Lower lobe of right lung (tissue), 2 donors: ENCODE measurements at regions not wholly inside any gene's neighbourhood (a gene's known extent, or its start where the extent isn't known, plus 50 kb on each side); places are given as distances from the start of the nearest gene placed in this dataset.

Experiments used
- ATAC-seq, 2 donors: fragments of 200-7000 bp; cut with Tn5 transposase; one replicate each; pipeline ENCODE4 v1.9.1; 2020 to 2022; ENCODE audit warnings: mild to moderate bottlenecking in 2 of 2, moderate library complexity in 2 of 2
- DNase-seq: peaks from one replicate; pipeline ENCODE4 v3.0.0-alpha.2; 2020
- H3K27ac ChIP-seq: fragments of 200-600 bp; one replicate; pipeline ENCODE4 v1.8.0; 2022
- H3K27me3 ChIP-seq: fragments of 200-600 bp; one replicate; pipeline ENCODE4 v1.8.0; 2022; ENCODE audit warnings: low read depth
- H3K36me3 ChIP-seq: fragments of 200-600 bp; one replicate; pipeline ENCODE4 v1.8.0; 2022; ENCODE audit warnings: mild to moderate bottlenecking
- H3K4me1 ChIP-seq: fragments of 200-600 bp; one replicate; pipeline ENCODE4 v1.8.0; 2022
- H3K4me3 ChIP-seq: fragments of 200-600 bp; one replicate; pipeline ENCODE4 v1.8.0; 2022; ENCODE audit warnings: mild to moderate bottlenecking
- H3K9me3 ChIP-seq: fragments of 200-600 bp; one replicate; pipeline ENCODE4 v1.8.0; 2022
- intact Hi-C: fragments of 100-400 bp; cut with DNase I; formaldehyde crosslinking; loops from one replicate; pipeline ENCODE4 v1.11.0; 2022
- TF ChIP-seq, protein P1 (sequence below): fragments of 200-600 bp; IDR thresholded peaks from one replicate; pipeline ENCODE4 v1.8.0; 2022; ENCODE audit warnings: antibody characterized with exemption, mild to moderate bottlenecking
- donor health status: DM: no; HTN: yes; CAD: no; lungs with severe emphysema.

DNA sequence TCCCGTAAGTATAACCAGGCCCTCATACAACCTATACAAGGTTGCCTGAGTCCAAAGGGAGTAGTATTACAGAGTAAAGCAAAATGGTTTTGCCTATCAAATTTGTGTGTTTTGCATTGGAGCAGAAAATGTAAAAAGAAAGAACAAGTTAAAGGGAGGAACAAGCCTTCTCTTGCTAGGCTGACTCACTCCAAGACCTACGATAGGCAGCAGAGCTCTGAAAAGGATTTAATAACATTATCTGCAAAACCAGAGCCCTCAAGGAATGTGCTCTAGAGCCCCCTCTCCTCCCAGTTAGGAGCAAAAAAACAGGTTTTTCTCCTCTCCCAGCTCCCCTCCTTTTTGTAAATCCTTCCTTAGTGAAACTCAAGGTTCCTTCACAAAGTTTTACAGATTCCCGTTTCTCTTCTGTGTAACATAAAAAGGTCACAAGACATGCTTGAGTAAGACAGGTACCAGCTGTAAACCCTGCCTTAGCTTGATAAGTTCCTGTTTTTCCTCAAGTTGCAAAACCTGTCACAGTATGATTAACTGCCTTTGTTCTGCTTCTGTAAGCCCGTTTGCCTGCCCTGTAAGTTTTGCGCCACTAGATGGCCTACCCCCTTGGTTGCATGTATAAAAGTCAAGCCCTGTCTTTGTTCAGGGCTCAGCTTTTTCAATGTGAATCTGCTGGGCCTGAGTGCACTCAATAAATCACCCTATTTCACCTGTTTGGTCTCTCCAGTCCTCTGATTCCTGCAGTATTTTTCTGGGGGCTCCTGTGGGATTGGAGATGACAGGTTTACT is 498.2 kb downstream of the KCNA4 start:
- TF ChIP-seq, protein P1, sequence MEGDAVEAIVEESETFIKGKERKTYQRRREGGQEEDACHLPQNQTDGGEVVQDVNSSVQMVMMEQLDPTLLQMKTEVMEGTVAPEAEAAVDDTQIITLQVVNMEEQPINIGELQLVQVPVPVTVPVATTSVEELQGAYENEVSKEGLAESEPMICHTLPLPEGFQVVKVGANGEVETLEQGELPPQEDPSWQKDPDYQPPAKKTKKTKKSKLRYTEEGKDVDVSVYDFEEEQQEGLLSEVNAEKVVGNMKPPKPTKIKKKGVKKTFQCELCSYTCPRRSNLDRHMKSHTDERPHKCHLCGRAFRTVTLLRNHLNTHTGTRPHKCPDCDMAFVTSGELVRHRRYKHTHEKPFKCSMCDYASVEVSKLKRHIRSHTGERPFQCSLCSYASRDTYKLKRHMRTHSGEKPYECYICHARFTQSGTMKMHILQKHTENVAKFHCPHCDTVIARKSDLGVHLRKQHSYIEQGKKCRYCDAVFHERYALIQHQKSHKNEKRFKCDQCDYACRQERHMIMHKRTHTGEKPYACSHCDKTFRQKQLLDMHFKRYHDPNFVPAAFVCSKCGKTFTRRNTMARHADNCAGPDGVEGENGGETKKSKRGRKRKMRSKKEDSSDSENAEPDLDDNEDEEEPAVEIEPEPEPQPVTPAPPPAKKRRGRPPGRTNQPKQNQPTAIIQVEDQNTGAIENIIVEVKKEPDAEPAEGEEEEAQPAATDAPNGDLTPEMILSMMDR = peak; percentile 17
- ATAC-seq = peak; percentile 37 to 76
- no peaks in the 10 kb centered on the region for H3K36me3 ChIP-seq
- no peaks in the 10 kb centered on the region for H3K4me1 ChIP-seq
- no peaks in the 10 kb centered on the region for H3K9me3 ChIP-seq
- H3K27me3 ChIP-seq = no peaks in the 10 kb centered on the region
- H3K27ac ChIP-seq = no peak overlapping the region
- intact Hi-C loops = no loop called here
- H3K4me3 ChIP-seq = no peak overlapping the region
- peak; percentile 60 for DNase-seq

DNA sequence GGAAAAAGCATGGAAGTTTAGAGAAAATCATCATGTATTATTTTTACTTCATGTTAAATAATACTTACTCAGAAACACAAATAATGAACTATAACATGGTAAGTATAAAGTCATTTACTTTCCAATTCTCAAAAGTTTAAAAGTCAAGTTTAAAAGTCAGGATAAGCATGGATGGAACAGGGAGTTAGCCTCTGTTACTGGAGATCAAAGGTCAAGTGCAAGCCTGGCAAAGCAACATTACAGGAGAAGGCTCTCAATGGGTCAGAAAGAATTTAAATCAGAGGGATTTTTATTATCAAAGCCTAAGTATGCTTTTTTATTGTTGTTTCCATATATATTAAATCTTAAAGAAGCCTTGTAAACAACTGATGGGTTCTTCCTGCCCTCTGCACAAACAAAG is 505.4 kb downstream of the KCNA4 start:
- ATAC-seq (no peak), DNase-seq (no peak)
- H3K9me3 ChIP-seq = no peaks in the 10 kb centered on the region
- no peak overlapping the region for H3K4me3 ChIP-seq
- H3K27ac ChIP-seq = no peak overlapping the region
- H3K36me3 ChIP-seq = no peaks in the 10 kb centered on the region
- no peaks in the 10 kb centered on the region for H3K27me3 ChIP-seq
- no peaks in the 10 kb centered on the region for H3K4me1 ChIP-seq
- TF ChIP-seq, protein P1 = no peak
- intact Hi-C loops = no loop called here

DNA sequence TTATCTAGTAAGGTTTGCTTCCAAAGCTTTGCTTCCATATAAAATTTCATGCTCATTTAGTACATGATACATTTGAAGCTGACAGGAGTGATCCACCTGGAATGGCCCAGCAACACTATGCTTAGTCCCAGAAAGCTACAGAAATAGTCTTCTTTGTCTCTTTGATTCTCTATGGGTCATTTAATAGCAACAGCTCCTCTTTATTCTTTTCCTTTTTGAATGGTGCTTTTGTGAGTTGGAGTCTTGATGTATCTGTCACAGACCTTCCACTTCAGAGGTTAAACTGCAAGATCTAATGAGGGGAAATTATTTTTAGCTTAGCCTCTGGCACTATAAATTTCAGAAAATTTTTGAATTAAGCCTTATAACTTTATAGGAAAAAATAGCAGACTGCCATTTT is 509.5 kb downstream of the KCNA4 start:
- TF ChIP-seq, protein P1 = no peak
- Histone ChIP-seq H3K27ac (no peak overlapping the region), H3K36me3 (no peaks in the 10 kb centered on the region), H3K9me3 (no peaks in the 10 kb centered on the region), H3K4me3 (no peak overlapping the region), H3K27me3 (no peaks in the 10 kb centered on the region), H3K4me1 (no peaks in the 10 kb centered on the region)
- ATAC-seq (no peak), DNase-seq (no peak)
- intact Hi-C loops = no loop called here

DNA sequence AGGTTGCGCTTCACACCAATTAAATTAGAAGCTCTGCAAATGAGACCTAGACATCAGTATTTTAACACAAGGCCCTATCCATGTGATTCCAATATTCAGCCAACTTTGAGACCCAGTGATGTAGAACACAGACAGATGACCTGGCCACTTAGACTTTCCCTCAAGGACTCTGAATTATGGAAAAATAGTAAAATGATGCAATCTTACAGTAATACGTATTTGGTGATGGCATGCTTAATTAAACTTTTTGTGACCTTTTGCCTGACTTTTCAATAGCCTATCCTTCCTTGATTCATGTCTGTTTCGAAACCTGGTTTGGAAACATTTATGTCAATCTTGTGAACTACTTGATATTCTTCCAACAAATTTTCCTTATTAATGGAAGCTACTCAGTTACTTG is 521.2 kb downstream of the KCNA4 start:
- TF ChIP-seq, protein P1 = no peak
- H3K27ac ChIP-seq = no peak overlapping the region
- H3K36me3 ChIP-seq = no peaks in the 10 kb centered on the region
- no peaks in the 10 kb centered on the region for H3K4me1 ChIP-seq
- intact Hi-C loops = no loop called here
- no peak for DNase-seq
- no peaks in the 10 kb centered on the region for H3K9me3 ChIP-seq
- no peak overlapping the region for H3K4me3 ChIP-seq
- no peak for ATAC-seq
- no peaks in the 10 kb centered on the region for H3K27me3 ChIP-seq

DNA sequence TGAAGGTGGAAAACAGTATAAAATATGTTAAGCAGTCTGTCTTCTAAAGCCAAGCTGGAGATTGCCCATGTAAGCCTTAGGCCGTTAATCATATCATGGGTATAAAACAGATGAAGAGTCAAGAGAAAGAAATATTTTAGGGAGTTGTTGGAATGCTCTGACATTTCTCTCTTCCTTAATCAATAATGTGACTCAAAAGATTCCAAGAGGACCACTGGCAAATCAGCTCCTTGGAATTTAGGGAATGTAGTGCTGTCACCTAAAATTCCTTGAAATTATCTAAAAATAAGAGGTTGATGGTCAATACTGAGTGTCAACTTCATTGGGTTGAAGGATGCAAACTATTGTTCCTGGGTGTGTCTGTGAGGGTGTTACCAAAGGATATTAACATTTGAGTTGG is 525.9 kb downstream of the KCNA4 start:
- no peak overlapping the region for H3K4me3 ChIP-seq
- H3K27me3 ChIP-seq = no peaks in the 10 kb centered on the region
- no peak for ATAC-seq
- intact Hi-C loops = no loop called here
- no peak for DNase-seq
- no peaks in the 10 kb centered on the region for H3K9me3 ChIP-seq
- no peaks in the 10 kb centered on the region for H3K4me1 ChIP-seq
- no peak overlapping the region for H3K27ac ChIP-seq
- TF ChIP-seq, protein P1 = no peak
- no peaks in the 10 kb centered on the region for H3K36me3 ChIP-seq
